HG03469 (cell line): ENCODE measurements at regions not wholly inside any gene's neighbourhood (a gene's known extent, or its start where the extent isn't known, plus 50 kb on each side); places are given as distances from the start of the nearest gene placed in this dataset.
"Not testable (repeated sequence)": the region's sequence is repeated elsewhere in the genome, so short reads cannot be mapped to it uniquely, and the experiment has no call there.

ENCODE experiments used
- ATAC-seq: cut with Tn5 transposase; IDR thresholded peaks from one replicate; pipeline ENCODE4 v1.9.1; 2021; ENCODE audit warnings: mild to moderate bottlenecking, moderate library complexity, moderate number of reproducible peaks; ENCODE audit not compliant: unreplicated experiment

GRCh38 chr1:146883190-146883589 is 54.9 kb upstream of the NBPF12 start:
- ATAC-seq: not testable (repeated sequence)

GRCh38 chr1:146881096-146881495 is 57.0 kb upstream of the NBPF12 start:
- ATAC-seq: not testable (repeated sequence)

DNA sequence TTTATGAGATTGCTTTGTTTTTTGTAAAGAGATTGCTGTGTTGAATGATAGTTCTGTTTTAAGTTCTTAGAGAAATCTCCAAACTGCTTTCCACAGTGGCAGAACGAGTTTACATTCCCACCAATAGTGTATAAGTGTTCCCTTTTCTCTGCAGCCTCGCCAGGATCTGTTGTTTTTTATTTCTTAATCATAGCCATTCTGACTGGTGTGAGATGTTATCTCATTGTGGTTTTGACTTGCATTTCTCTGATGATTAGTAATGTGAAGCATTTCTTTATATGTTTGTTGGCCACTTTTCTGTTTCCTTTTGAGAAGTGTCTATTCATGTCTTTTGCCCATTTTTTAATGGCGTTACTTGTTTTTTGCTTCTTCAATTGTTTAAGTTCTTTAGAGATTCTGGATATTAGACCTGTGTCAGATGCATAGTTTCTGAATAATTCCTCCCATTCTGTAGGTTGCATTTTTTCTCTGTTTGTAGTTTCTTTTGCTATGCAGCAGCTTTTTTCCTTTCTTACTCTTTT is 74.3 kb upstream of the NBPF12 start:
- ATAC-seq: not testable (repeated sequence)

- not testable (repeated sequence) for ATAC-seq
These were observed 85.0 kb upstream of the NBPF12 start for GRCh38 chr1:146853147-146853546.

DNA sequence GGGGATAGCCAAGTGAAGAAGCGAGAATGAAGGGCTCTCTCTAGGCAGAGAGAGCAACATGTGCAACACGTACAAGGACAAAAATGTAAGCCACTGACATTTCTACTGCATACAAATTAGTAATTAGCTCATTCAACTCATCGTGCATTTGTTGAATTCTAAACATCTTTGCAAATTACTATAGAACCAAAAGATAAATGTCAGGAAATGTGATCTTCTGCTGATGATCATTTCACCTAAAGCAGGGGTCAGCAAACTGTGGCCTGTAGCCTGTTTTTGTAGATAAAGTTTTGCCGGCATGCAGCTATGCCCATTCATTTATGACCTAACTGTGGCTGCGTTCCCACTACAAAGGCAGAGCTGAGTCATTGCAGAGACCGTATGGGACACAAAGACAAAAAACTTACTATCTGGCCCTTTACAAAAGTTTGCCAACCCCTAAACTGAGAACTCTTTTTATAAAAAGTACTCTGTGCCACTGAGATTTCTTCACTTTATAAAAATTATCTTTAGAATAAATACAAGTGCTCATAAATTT is 87.7 kb upstream of the NBPF12 start:
- ATAC-seq: not testable (repeated sequence)

DNA sequence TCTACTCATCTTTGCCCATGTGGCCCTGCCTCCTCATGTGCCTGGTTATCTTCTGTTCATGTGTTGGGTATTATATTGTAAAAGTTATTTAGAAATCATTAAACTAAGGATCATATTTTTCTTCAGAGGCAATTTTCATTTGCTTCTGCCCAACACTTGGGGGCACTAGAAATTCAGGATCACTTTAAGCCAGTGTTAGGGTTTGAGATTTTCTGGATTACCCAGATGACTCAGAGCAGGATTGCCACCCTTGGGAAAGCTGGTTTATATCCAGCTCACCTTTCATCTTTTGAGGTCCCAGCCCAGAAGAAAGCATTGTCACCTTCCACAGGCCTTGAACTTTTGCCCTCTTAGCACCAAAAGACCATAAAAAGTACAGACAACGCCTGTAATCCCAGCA is 99.4 kb upstream of the NBPF12 start:
- not testable (repeated sequence) for ATAC-seq

DNA sequence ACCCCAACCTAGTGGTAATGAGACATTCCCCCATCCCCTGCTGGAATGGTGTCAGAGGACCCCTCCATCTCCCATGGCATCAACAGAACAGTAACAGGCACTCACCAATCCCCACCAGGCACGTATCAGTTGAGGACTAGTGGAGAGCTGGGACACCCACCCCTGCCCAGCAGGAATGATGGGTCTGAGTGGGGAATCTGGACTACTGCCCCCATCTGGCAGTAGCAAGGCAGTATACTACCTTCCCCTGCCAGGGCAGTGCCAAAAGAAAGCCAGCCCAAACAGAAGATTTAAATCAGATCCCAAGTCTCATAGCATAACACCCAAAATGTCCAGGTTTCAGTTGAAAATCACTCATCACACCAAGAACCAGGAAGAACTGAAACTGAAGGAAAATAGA is 111.2 kb upstream of the NBPF12 start:
- not testable (repeated sequence) for ATAC-seq

DNA sequence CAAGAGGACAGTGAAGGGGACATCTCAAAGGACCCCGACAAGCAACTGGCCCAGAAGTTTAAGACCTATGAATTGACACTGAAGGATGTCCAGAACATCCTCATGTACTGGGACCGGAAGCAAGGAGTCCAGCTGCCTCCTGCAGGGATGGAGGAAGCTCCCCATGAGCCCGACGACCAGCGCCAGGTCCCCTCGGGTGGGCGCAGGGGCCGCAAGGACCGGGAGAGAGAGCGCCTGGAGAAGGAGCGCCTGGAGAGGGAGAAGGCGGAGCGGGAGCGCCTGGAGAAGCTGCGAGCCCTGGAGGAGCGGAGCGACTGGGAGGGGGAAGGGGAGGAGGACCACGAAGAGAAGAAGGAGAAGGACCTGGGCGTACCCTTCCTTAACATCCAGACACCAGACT is 143.9 kb upstream of the NBPF12 start:
- ATAC-seq: not testable (repeated sequence)

DNA sequence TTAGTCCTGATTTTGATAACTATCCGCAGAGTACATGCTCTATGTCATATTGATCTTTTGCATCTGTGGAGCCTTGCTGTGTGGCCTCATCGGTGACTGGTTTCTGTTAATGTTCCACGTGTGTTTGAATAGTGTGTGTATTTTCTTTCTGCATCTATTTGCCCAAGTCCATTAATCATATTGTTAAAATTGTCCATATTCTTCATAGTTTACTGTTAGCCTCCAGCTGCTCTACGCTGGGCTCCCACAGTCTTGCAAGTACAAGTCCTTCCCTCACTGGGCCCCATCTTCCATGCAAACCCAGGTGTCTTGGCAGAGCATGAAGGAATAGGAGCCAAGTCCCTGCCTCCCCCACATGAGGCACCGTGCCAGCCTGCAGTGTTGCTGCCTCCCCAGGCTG is 145.4 kb upstream of the NBPF12 start:
- not testable (repeated sequence) for ATAC-seq

DNA sequence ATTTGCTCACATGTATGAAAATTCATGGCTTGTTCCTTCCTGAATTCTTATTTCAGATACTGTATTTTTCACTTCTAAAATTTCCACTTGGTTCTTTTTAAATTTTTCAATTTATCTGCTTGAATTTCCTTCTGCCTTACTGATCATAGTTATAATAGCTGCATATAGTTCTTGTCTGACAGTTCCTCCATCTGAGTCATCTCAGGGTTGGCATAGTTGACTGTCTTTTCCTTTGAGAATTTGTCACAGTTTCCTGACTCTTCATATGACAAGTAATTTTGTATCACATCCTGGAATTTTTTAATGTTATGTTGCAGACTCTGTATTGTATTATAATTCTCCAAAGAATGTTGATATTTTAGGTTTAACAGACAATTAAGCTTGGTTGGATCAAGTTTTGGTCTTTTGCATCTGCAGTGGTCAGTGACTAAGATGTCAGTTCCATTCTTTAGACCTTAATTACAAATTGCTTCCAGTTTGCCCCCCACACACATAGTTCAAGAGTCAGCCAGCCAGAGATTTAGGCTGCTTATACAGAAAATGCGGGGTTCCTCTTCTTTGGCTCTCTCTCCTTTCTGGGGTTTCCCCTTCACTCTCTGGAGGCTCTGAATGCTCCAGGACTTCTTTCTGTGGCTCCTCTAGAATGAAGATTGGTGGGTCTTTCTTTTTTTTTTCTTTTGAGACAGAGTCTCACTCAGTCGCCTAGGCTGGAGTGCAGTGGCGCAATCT is 153.7 kb upstream of the NBPF12 start:
- ATAC-seq: not testable (repeated sequence)

DNA sequence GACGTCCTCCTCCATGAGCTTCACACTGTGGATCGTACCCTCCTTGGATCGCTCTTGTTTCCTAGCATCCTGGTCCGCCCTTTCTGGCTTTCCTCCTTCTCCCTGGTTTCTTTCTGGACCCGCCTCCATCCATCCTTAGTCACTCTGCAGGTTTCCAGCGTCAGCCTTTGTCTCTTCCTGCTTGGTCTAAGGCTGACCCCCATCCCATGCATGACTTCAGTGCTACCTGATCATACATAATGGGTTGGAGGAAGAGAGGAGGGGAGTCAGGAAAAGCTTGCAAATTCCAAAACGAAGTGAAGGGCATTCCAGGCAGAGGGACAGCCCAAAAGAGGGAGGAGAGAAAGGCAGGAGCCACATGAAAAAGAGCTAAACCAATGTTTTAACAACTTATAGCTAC is 156.9 kb upstream of the NBPF12 start:
- ATAC-seq: not testable (repeated sequence)

GRCh38 chr1:146777826-146778602 is 160.1 kb upstream of the NBPF12 start:
- not testable (repeated sequence) for ATAC-seq

GRCh38 chr1:146774988-146775387 is 163.1 kb upstream of the NBPF12 start:
- ATAC-seq: not testable (repeated sequence)

- ATAC-seq: not testable (repeated sequence)
These were observed 163.9 kb upstream of the NBPF12 start for GRCh38 chr1:146774271-146774670.

DNA sequence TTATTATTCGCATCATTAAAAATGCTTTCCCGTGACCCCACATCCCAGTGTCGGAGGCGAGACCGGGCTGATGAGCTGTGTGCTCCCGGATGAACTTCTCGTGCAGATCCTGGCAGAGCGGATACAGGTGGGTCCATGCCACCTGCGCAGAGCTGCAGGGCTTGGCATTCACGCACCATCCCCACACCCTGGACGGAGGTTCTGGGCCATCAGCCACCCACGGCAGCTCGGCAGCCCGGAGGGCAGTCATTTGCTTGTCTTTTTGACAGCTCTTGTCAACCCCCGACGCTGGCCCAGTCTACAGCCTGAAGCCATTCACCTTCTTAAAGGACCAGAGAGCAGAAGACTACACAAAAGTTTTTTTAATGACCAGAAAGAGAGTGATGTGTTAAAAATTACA is 166.7 kb upstream of the NBPF12 start:
- not testable (repeated sequence) for ATAC-seq

DNA sequence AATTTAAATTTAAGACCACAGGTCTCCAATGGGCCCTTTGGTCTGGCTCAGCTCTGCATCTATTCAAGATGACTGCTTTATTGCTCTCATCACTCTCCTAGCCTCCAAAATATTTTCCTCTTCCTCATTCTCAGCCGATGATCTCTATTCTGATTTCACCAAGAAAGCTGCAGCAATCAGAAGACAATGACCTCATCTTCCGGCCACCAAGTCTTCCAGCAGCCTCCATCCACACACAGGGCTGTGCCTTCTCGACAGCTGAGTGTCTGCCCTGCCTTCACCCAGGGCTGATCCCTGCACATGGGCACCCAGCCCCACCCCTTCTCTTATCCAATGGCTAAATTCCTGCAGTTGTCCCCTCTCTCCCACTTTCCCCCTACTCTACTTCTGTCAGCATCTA is 167.1 kb upstream of the NBPF12 start:
- ATAC-seq: not testable (repeated sequence)

- ATAC-seq: not testable (repeated sequence)
These were observed 174.9 kb upstream of the NBPF12 start for GRCh38 chr1:146763234-146763633.

DNA sequence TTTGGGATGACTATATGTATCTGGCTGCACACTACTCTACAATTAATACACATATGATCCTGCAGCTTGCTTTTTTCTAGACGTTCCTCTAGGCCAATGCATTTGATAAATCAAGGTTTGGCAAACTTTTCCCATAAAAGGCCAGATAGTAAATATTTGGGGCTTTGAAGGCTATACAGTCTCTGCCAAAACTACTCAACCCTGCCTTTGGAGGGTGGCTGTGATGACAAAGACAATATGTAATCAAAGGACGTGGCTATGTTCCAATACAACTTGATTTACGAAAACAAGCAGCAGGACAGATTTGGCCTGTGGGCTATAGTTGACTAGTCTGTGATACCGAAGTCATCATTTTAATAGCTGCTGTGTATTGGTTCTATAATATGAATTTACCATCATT is 181.3 kb upstream of the NBPF12 start:
- ATAC-seq: not testable (repeated sequence)

GRCh38 chr1:146748686-146749085 is 189.4 kb upstream of the NBPF12 start:
- ATAC-seq: not testable (repeated sequence)

- not testable (repeated sequence) for ATAC-seq
These were observed 206.0 kb upstream of the NBPF12 start for GRCh38 chr1:146731981-146732680.
